MM.1S (cell line): ENCODE measurements at regions not wholly inside any gene's neighbourhood (a gene's known extent, or its start where the extent isn't known, plus 50 kb on each side); places are given as distances from the start of the nearest gene placed in this dataset.

Experiments used
- DNase-seq: peaks from one replicate; pipeline ENCODE4 v3.0.0-alpha.2; 2015
- H2AFZ ChIP-seq: fragments of 300-600 bp; sonication (generic); 2 replicates; pipeline ENCODE4 v1.6.0; 2016; ENCODE audit warnings: antibody characterized with exemption, low read length
- H3F3A ChIP-seq: fragments of 300-600 bp; sonication (generic); 2 replicates; pipeline ENCODE4 v1.6.1; 2016; ENCODE audit warnings: mild to moderate bottlenecking, antibody characterized with exemption, low read length, moderate library complexity, mixed read lengths; ENCODE audit not compliant: insufficient read depth
- H3K27ac ChIP-seq: fragments of 300-600 bp; sonication (generic); 2 replicates; pipeline ENCODE4 v1.5.1; 2016; ENCODE audit warnings: mild to moderate bottlenecking, low read length
- H3K27me3 ChIP-seq: fragments of 300-600 bp; sonication (generic); replicated peaks from 2 replicates; pipeline ENCODE4 v1.6.0; 2016; ENCODE audit warnings: low read length; ENCODE audit not compliant: insufficient read depth
- H3K36me3 ChIP-seq: fragments of 300-600 bp; sonication (generic); replicated peaks from 2 replicates; pipeline ENCODE4 v1.6.1; 2016; ENCODE audit warnings: mild to moderate bottlenecking, low read length, mixed read lengths; ENCODE audit not compliant: insufficient read depth
- H3K4me1 ChIP-seq: fragments of 300-600 bp; sonication (generic); 2 replicates; pipeline ENCODE4 v1.6.1; 2016; ENCODE audit warnings: low read length, mixed read lengths
- H3K4me2 ChIP-seq: fragments of 300-600 bp; sonication (generic); 2 replicates; pipeline ENCODE4 v1.6.0; 2016; ENCODE audit warnings: low read depth, low read length
- H3K4me3 ChIP-seq: fragments of 300-600 bp; sonication (generic); 2 replicates; pipeline ENCODE4 v1.5.1; 2016; ENCODE audit warnings: low read length, mixed read lengths
- H3K79me2 ChIP-seq: fragments of 300-600 bp; sonication (generic); 2 replicates; pipeline ENCODE4 v1.6.1; 2016; ENCODE audit warnings: mixed run types, low read length, mixed read lengths
- H3K9ac ChIP-seq: fragments of 300-600 bp; sonication (generic); 2 replicates; pipeline ENCODE4 v1.6.1; 2016; ENCODE audit warnings: low read length, mixed read lengths
- H3K9me2 ChIP-seq: fragments of 300-600 bp; sonication (generic); replicated peaks from 2 replicates; pipeline ENCODE4 v1.6.1; 2016; ENCODE audit warnings: mild to moderate bottlenecking, low read length, mixed read lengths; ENCODE audit not compliant: insufficient read depth
- H3K9me3 ChIP-seq: fragments of 300-600 bp; sonication (generic); replicated peaks from 2 replicates; pipeline ENCODE4 v1.6.1; 2016; ENCODE audit warnings: mild to moderate bottlenecking, low read length, mixed read lengths; ENCODE audit not compliant: insufficient read depth
- H4K20me1 ChIP-seq: fragments of 300-600 bp; sonication (generic); 2 replicates; pipeline ENCODE4 v1.6.1; 2016; ENCODE audit warnings: mild to moderate bottlenecking, low read length, moderate library complexity, mixed read lengths; ENCODE audit not compliant: insufficient read depth
- EZH2 ChIP-seq: fragments of 300-600 bp; sonication (generic); optimal IDR thresholded peaks from 2 replicates; pipeline ENCODE3; 2017; ENCODE audit warnings: low read depth, mild to moderate bottlenecking, antibody characterized with exemption, low read length, mixed read lengths
- EZH2phosphoT487 ChIP-seq: fragments of 300-600 bp; sonication (generic); IDR thresholded peaks from 2 replicates; pipeline ENCODE4 v1.6.1; 2018; ENCODE audit warnings: antibody characterized with exemption, low read length
- TF ChIP-seq, protein P1 (sequence below): fragments of 300-600 bp; sonication (generic); IDR thresholded peaks from 2 replicates; pipeline ENCODE4 v1.5.1; 2016; ENCODE audit warnings: antibody characterized with exemption, low read length, mixed read lengths

DNA sequence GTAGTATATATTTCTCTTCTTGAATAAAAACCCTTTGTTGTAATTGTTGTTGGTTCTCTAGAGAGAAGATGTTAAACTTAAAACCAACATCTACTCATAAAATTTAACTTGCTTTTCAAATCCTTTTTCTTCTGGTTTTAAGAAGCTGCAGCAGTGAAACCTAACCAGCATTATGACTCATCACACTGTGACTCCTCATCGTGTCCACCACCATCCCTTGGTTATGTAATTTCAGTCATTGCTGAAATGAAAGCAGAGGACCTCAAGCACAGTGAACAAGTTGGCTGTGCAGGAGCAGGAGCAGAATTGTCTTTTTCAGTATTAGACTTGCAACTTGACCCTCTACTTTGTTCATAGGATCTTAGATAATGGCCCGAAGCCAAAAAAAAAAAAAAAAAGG is 64.9 kb upstream of the HTR2A start:
- H3K36me3 ChIP-seq, result no peaks in the 10 kb centered on the region
- no peaks in the 10 kb centered on the region for H3K27me3 ChIP-seq
- H2AFZ ChIP-seq, result no peak overlapping the region
- no peaks in the 10 kb centered on the region for H3K9me3 ChIP-seq
- peak; percentile 14 for DNase-seq
- H3F3A ChIP-seq, result no peaks in the 10 kb centered on the region
- H3K4me3 ChIP-seq, result no peak overlapping the region
- TF ChIP-seq EZH2phosphoT487 (no peak), EZH2 (no peak)
- TF ChIP-seq, protein P1, sequence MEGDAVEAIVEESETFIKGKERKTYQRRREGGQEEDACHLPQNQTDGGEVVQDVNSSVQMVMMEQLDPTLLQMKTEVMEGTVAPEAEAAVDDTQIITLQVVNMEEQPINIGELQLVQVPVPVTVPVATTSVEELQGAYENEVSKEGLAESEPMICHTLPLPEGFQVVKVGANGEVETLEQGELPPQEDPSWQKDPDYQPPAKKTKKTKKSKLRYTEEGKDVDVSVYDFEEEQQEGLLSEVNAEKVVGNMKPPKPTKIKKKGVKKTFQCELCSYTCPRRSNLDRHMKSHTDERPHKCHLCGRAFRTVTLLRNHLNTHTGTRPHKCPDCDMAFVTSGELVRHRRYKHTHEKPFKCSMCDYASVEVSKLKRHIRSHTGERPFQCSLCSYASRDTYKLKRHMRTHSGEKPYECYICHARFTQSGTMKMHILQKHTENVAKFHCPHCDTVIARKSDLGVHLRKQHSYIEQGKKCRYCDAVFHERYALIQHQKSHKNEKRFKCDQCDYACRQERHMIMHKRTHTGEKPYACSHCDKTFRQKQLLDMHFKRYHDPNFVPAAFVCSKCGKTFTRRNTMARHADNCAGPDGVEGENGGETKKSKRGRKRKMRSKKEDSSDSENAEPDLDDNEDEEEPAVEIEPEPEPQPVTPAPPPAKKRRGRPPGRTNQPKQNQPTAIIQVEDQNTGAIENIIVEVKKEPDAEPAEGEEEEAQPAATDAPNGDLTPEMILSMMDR, result no peak
- no peaks in the 10 kb centered on the region for H3K9me2 ChIP-seq
- no peak overlapping the region for H3K4me2 ChIP-seq
- no peaks in the 10 kb centered on the region for H3K4me1 ChIP-seq
- no peak overlapping the region for H3K27ac ChIP-seq
- no peak overlapping the region for H3K9ac ChIP-seq
- no peaks in the 10 kb centered on the region for H3K79me2 ChIP-seq
- no peaks in the 10 kb centered on the region for H4K20me1 ChIP-seq

DNA sequence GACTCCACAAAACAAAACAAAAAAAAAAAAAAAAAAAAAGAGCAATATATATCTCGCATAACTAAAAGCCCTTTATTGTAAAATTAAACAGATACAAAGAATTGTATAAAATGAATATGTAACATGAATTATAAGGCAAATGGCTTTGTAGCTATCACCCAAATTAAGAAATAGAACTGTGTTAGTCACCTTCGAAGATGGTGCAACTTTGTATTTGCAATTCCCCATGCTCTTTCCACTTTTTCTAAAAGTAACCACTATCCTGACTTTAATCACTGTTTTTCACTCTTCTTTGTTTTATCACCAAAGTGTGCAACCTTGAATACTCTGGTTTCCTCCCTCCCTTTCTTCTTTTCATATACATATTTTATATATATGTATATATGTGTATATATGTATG is 57.1 kb upstream of the HTR2A start:
- Histone ChIP-seq H4K20me1 (no peaks in the 10 kb centered on the region), H3K9me2 (no peaks in the 10 kb centered on the region), H2AFZ (no peak overlapping the region), H3K4me2 (no peak overlapping the region), H3K36me3 (no peaks in the 10 kb centered on the region), H3K27ac (no peak overlapping the region), H3K4me1 (no peaks in the 10 kb centered on the region), H3K27me3 (no peaks in the 10 kb centered on the region), H3K9ac (no peak overlapping the region), H3K9me3 (no peaks in the 10 kb centered on the region), H3F3A (no peaks in the 10 kb centered on the region), H3K79me2 (no peaks in the 10 kb centered on the region), H3K4me3 (no peak overlapping the region)
- DNase-seq, result no peak
- TF ChIP-seq EZH2phosphoT487 (no peak), EZH2 (no peak)
- TF ChIP-seq, protein P1, result no peak

DNA sequence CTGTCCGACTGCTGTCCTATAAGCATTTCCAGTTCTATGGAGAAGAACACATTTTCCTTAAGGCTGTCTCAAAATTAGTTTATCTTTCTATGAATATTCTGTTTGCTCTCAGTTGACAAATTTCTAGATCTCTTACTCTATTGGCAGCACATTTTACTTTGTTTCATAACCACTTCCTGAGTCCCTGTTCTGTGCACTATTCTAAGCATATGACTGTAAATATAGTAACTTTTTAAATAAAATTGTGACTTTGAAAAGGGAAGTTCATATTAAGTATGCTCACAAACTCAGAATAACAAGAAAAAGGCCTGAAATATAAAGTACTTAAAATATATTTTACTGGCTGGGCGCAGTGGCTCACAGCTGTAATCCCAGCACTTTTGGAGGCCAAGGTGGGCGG is 56.5 kb upstream of the HTR2A start:
- Histone ChIP-seq H2AFZ (no peak overlapping the region), H3F3A (no peaks in the 10 kb centered on the region), H3K27me3 (no peaks in the 10 kb centered on the region), H3K36me3 (no peaks in the 10 kb centered on the region), H3K9me3 (no peaks in the 10 kb centered on the region), H3K79me2 (no peaks in the 10 kb centered on the region), H3K9ac (no peak overlapping the region), H3K9me2 (no peaks in the 10 kb centered on the region), H4K20me1 (no peaks in the 10 kb centered on the region), H3K4me2 (no peak overlapping the region), H3K4me3 (no peak overlapping the region), H3K27ac (no peak overlapping the region), H3K4me1 (no peaks in the 10 kb centered on the region)
- TF ChIP-seq, protein P1, result no peak
- TF ChIP-seq EZH2phosphoT487, result no peak
- no peak for TF ChIP-seq EZH2
- DNase-seq, result no peak
